WTC11 (cell line): ENCODE measurements at regions not wholly inside any gene's neighbourhood (a gene's known extent, or its start where the extent isn't known, plus 50 kb on each side); places are given as distances from the start of the nearest gene placed in this dataset.

Experiments used
- ATAC-seq: fragments of 200-7000 bp; cut with Tn5 transposase; 2 replicates; pipeline ENCODE4 v1.10.0; 2021; ENCODE audit warnings: mild to moderate bottlenecking, moderate library complexity
- CTCF ChIA-PET: fragments of 300-600 bp; sonication (Branson Sonifier 250); formaldehyde crosslinking; loops from one replicate; lab custom pipeline; 2021; ENCODE audit warnings: antibody characterized with exemption; lab: Charles Lee
- POLR2A ChIA-PET: fragments of 350-600 bp; sonication (Branson Sonifier 250); formaldehyde crosslinking; loops from one replicate; lab custom pipeline; 2021; ENCODE audit warnings: antibody characterized with exemption; lab: Charles Lee
- DNase-seq: peaks from one replicate; pipeline ENCODE4 v3.0.0; 2021; ENCODE audit warnings: low spot score
- H3K27ac Mint-ChIP-seq: 2 replicates; pipeline ENCODE4 v1.8.0; 2021; ENCODE audit warnings: mixed read lengths
- H3K27me3 Mint-ChIP-seq: 2 replicates; pipeline ENCODE4 v1.8.0; 2021; ENCODE audit warnings: low read depth, mild to moderate bottlenecking, moderate library complexity, mixed read lengths
- H3K36me3 Mint-ChIP-seq: 2 replicates; pipeline ENCODE4 v1.8.0; 2021; ENCODE audit warnings: mixed read lengths
- H3K4me1 Mint-ChIP-seq: 2 replicates; pipeline ENCODE4 v1.8.0; 2022; ENCODE audit warnings: mixed read lengths
- H3K4me3 Mint-ChIP-seq: 2 replicates; pipeline ENCODE4 v1.8.0; 2021; ENCODE audit warnings: mild to moderate bottlenecking, moderate library complexity, mixed read lengths
- H3K9me3 Mint-ChIP-seq: 2 replicates; pipeline ENCODE4 v1.8.0; 2021; ENCODE audit warnings: mixed read lengths
- ELF4 ChIP-seq: sonication (generic); formaldehyde crosslinking; IDR thresholded peaks from 2 replicates; pipeline ENCODE4 v1.8.1; 2022; ENCODE audit warnings: low read depth, mild to moderate bottlenecking, moderate library complexity, missing genetic modification reagents
- EMX1 ChIP-seq: fragments of 250-450 bp; sonication (Bioruptor Pico); IDR thresholded peaks from 2 replicates; pipeline ENCODE4 v1.8.0; 2021; ENCODE audit warnings: mild to moderate bottlenecking
- FOXK1 ChIP-seq: sonication (generic); formaldehyde crosslinking; IDR thresholded peaks from 2 replicates; pipeline ENCODE4 v1.8.0; 2022; ENCODE audit warnings: mild to moderate bottlenecking, moderate library complexity, missing genetic modification reagents
- GRHL2 ChIP-seq: fragments of 250-450 bp; sonication (Bioruptor Pico); IDR thresholded peaks from 2 replicates; pipeline ENCODE4 v1.8.0; 2022; ENCODE audit warnings: mild to moderate bottlenecking, moderate library complexity; ENCODE audit not compliant: insufficient replicate concordance, severe bottlenecking
- JUN ChIP-seq: sonication (generic); formaldehyde crosslinking; IDR thresholded peaks from 2 replicates; pipeline ENCODE4 v1.8.0; 2023; ENCODE audit warnings: mild to moderate bottlenecking, missing genetic modification reagents
- PRRX2 ChIP-seq: fragments of 250-450 bp; sonication (Bioruptor Pico); IDR thresholded peaks from 2 replicates; pipeline ENCODE4 v1.8.0; 2021; ENCODE audit warnings: mild to moderate bottlenecking
- SP1 ChIP-seq: sonication (generic); formaldehyde crosslinking; conservative IDR thresholded peaks from 2 replicates; pipeline ENCODE4 v1.8.1; 2022; ENCODE audit warnings: missing genetic modification reagents
- TCF7 ChIP-seq: sonication (generic); formaldehyde crosslinking; IDR thresholded peaks from 2 replicates; pipeline ENCODE4 v1.8.0; 2022; ENCODE audit warnings: mild to moderate bottlenecking, low read depth, missing genetic modification reagents, moderate library complexity
- TP53 ChIP-seq: sonication (generic); formaldehyde crosslinking; IDR thresholded peaks from 2 replicates; pipeline ENCODE4 v1.8.1; 2023; ENCODE audit warnings: mild to moderate bottlenecking, missing genetic modification reagents
- ZNF138 ChIP-seq: sonication (generic); formaldehyde crosslinking; conservative IDR thresholded peaks from 2 replicates; pipeline ENCODE4 v1.8.1; 2022; ENCODE audit warnings: mild to moderate bottlenecking, moderate library complexity, missing genetic modification reagents
- ZNF219 ChIP-seq: sonication (generic); formaldehyde crosslinking; IDR thresholded peaks from 2 replicates; pipeline ENCODE4 v1.8.0; 2023; ENCODE audit warnings: missing genetic modification reagents, mild to moderate bottlenecking, borderline replicate concordance
- ZNF281 ChIP-seq: sonication (generic); formaldehyde crosslinking; IDR thresholded peaks from 2 replicates; pipeline ENCODE4 v1.8.0; 2023; ENCODE audit warnings: mild to moderate bottlenecking, missing genetic modification reagents
- TF ChIP-seq, protein P1 (sequence below): fragments of 250-450 bp; sonication (Bioruptor Pico); IDR thresholded peaks from 2 replicates; pipeline ENCODE4 v1.8.0; 2021; ENCODE audit warnings: mild to moderate bottlenecking
- TF ChIP-seq, protein P2 (sequence below): sonication (generic); formaldehyde crosslinking; conservative IDR thresholded peaks from 2 replicates; pipeline ENCODE4 v1.8.1; 2022; ENCODE audit warnings: mild to moderate bottlenecking, missing genetic modification reagents
- TF ChIP-seq, protein P3 (sequence below): fragments of 250-450 bp; sonication (Bioruptor Pico); IDR thresholded peaks from 2 replicates; pipeline ENCODE4 v2.1.2; 2022; ENCODE audit warnings: mild to moderate bottlenecking, moderate library complexity
- TF ChIP-seq, protein P4 (sequence below): sonication (generic); formaldehyde crosslinking; IDR thresholded peaks from 2 replicates; pipeline ENCODE4 v1.8.1; 2023; ENCODE audit warnings: mild to moderate bottlenecking, moderate library complexity, missing genetic modification reagents
- TF ChIP-seq, protein P5 (sequence below): sonication (generic); formaldehyde crosslinking; IDR thresholded peaks from 2 replicates; pipeline ENCODE4 v1.8.1; 2023; ENCODE audit warnings: mild to moderate bottlenecking, missing genetic modification reagents
- TF ChIP-seq, protein P6 (sequence below): sonication (generic); formaldehyde crosslinking; IDR thresholded peaks from 2 replicates; pipeline ENCODE4 v1.8.0; 2022; ENCODE audit warnings: mild to moderate bottlenecking, missing genetic modification reagents

GRCh38 chr4:45072981-45073380 lies 346.6 kb upstream of the GNPDA2 start:
- H3K4me1 Mint-ChIP-seq = no peaks in the 10 kb centered on the region
- H3K36me3 Mint-ChIP-seq = peaks cover 27% of the 10 kb centered on the region
- POLR2A ChIA-PET = no interaction called here
- CTCF ChIA-PET = no interaction called here
- peaks cover 38% of the 10 kb centered on the region for H3K9me3 Mint-ChIP-seq
- TF ChIP-seq, protein P1, sequence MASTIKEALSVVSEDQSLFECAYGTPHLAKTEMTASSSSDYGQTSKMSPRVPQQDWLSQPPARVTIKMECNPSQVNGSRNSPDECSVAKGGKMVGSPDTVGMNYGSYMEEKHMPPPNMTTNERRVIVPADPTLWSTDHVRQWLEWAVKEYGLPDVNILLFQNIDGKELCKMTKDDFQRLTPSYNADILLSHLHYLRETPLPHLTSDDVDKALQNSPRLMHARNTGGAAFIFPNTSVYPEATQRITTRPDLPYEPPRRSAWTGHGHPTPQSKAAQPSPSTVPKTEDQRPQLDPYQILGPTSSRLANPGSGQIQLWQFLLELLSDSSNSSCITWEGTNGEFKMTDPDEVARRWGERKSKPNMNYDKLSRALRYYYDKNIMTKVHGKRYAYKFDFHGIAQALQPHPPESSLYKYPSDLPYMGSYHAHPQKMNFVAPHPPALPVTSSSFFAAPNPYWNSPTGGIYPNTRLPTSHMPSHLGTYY (CRISPR knock-in tag) = no peak
- TF ChIP-seq GRHL2 (CRISPR knock-in tag) = no peak
- TF ChIP-seq EMX1 (CRISPR knock-in tag) = no peak
- TF ChIP-seq, protein P2, sequence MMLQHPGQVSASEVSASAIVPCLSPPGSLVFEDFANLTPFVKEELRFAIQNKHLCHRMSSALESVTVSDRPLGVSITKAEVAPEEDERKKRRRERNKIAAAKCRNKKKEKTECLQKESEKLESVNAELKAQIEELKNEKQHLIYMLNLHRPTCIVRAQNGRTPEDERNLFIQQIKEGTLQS (CRISPR knock-in tag) = no peak
- no peak for TF ChIP-seq PRRX2
- no peak for TF ChIP-seq ELF4 (CRISPR knock-in tag)
- TF ChIP-seq, protein P3, sequence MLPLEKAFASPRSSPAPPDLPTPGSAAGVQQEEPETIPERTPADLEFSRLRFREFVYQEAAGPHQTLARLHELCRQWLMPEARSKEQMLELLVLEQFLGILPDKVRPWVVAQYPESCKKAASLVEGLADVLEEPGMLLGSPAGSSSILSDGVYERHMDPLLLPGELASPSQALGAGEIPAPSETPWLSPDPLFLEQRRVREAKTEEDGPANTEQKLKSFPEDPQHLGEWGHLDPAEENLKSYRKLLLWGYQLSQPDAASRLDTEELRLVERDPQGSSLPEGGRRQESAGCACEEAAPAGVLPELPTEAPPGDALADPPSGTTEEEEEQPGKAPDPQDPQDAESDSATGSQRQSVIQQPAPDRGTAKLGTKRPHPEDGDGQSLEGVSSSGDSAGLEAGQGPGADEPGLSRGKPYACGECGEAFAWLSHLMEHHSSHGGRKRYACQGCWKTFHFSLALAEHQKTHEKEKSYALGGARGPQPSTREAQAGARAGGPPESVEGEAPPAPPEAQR (CRISPR knock-in tag) = no peak
- TF ChIP-seq, protein P4, sequence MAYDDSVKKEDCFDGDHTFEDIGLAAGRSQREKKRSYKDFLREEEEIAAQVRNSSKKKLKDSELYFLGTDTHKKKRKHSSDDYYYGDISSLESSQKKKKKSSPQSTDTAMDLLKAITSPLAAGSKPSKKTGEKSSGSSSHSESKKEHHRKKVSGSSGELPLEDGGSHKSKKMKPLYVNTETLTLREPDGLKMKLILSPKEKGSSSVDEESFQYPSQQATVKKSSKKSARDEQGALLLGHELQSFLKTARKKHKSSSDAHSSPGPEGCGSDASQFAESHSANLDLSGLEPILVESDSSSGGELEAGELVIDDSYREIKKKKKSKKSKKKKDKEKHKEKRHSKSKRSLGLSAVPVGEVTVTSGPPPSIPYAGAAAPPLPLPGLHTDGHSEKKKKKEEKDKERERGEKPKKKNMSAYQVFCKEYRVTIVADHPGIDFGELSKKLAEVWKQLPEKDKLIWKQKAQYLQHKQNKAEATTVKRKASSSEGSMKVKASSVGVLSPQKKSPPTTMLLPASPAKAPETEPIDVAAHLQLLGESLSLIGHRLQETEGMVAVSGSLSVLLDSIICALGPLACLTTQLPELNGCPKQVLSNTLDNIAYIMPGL (CRISPR knock-in tag) = no peak
- TF ChIP-seq ZNF219 (CRISPR knock-in tag) = no peak
- no peak for TF ChIP-seq JUN (CRISPR knock-in tag)
- no peak for TF ChIP-seq SP1
- TF ChIP-seq, protein P5, sequence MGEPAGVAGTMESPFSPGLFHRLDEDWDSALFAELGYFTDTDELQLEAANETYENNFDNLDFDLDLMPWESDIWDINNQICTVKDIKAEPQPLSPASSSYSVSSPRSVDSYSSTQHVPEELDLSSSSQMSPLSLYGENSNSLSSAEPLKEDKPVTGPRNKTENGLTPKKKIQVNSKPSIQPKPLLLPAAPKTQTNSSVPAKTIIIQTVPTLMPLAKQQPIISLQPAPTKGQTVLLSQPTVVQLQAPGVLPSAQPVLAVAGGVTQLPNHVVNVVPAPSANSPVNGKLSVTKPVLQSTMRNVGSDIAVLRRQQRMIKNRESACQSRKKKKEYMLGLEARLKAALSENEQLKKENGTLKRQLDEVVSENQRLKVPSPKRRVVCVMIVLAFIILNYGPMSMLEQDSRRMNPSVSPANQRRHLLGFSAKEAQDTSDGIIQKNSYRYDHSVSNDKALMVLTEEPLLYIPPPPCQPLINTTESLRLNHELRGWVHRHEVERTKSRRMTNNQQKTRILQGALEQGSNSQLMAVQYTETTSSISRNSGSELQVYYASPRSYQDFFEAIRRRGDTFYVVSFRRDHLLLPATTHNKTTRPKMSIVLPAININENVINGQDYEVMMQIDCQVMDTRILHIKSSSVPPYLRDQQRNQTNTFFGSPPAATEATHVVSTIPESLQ = no peak
- no peak for TF ChIP-seq TCF7
- TF ChIP-seq, protein P6, sequence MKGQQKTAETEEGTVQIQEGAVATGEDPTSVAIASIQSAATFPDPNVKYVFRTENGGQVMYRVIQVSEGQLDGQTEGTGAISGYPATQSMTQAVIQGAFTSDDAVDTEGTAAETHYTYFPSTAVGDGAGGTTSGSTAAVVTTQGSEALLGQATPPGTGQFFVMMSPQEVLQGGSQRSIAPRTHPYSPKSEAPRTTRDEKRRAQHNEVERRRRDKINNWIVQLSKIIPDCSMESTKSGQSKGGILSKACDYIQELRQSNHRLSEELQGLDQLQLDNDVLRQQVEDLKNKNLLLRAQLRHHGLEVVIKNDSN = no peak
- no peak for TF ChIP-seq TP53 (CRISPR knock-in tag)
- TF ChIP-seq ZNF281 = no peak
- TF ChIP-seq ZNF138 (CRISPR knock-in tag) = no peak
- TF ChIP-seq FOXK1 (CRISPR knock-in tag) = no peak
- DNase-seq (no peak), ATAC-seq (no peak)
- no peaks in the 10 kb centered on the region; the same call in 1 of the 2 replicates for H3K27me3 Mint-ChIP-seq
- H3K27ac Mint-ChIP-seq = no peak overlapping the region
- no peak overlapping the region for H3K4me3 Mint-ChIP-seq
